HG03558 (cell line): ENCODE measurements at regions not wholly inside any gene's neighbourhood (a gene's known extent, or its start where the extent isn't known, plus 50 kb on each side); places are given as distances from the start of the nearest gene placed in this dataset.

Source experiments
- ATAC-seq: cut with Tn5 transposase; IDR thresholded peaks from one replicate; pipeline ENCODE4 v1.9.1; 2021; ENCODE audit warnings: moderate number of reproducible peaks; ENCODE audit not compliant: unreplicated experiment; ENCODE audit errors: extremely low read depth

DNA sequence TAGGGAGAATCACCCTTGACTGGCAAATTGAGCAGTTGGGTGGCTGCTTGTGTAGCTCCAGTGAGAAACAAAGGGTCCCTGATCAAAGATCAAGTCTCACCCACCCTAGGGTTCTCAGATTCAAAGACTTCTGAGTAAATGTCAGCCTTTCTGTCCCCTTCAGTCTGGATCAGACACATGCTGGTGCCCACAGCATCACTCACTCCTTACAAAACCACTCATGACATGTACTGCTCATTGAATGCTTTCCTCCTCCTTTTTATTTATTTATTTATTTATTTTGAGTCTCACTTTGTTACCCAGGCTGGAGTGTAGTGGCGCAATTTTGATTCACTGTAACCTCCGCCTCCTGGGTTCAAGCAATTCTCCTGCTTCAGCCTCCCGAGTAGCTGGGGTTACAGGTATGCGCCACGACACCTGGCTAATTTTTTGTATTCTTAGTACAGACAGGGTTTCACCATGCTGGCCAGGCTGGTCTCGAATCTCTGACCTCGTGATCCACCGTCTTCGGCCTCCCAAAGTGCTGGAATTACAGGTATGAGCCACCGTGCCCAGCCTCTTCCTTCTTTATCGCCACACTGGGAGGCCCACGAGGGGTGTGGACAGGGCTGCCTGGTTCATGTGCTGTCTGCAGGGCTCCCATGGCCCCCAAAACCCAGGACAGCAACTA is 462.0 kb upstream of the MAF start:
- no peak for ATAC-seq

DNA sequence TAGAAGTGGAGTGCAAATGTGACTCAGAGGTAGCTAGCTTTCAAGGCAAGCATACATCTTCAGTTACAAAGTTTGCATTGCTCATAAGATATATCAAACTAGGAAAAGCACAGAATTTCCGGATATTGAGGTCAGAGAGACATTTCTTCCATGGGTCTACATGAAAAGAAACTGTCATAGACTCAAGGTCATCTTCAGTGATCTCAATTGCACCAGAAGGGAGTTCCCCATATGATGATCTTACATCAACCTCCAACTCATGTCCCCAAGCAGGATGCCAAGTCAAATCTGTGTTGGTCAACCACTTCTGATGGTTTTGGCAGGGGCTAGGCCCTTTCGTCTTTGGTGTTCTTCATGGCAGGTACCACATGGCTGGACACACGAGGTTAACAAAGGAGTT is 459.9 kb upstream of the MAF start:
- no peak for ATAC-seq

DNA sequence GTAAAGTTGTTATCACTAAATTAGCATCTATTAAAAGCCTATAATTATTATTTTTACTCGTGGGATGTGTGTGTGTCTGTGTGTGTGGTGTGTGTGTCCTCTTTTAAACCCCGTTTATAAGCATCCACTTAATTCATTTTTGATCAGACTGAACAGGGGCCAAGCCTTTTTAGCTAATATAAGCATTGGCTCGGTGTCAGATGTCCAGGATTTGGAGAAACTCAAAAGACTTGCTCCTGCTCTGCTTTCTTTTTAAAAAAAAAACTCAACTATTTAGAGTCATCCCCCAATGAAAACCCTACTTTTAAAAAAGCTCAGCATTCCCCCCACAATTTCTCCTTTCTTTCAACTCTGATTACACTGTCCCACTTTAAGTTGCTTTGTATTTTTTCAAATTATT is 459.3 kb upstream of the MAF start:
- no peak for ATAC-seq

- no peak for ATAC-seq
Observed at GRCh38 chr16:80058214-80058613, 457.7 kb upstream of the MAF start.

DNA sequence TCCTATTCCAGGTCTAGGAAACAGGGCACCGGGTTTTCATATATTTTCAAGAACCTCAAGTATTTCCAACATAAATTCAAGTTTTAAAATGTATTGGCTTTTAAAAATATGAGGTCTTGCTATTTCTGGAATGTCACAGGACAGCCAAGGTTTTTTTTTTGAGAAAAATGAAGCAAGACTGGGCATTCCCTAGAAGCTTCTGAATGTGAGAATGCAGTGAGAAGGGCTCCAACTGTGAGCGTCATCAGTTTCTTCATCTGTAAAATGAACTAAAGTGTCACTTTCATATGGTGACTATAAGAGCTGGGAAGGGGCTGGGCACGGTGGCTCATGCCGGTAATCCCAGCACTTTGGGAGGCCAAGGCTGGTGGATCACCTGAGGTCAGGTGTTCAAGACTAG is 455.8 kb upstream of the MAF start:
- ATAC-seq, result no peak

GRCh38 chr16:80055831-80056230 is 455.3 kb upstream of the MAF start:
- ATAC-seq, result no peak

- no peak for ATAC-seq
Observed at GRCh38 chr16:80054647-80055046, 454.1 kb upstream of the MAF start.

- ATAC-seq, result no peak
Observed at GRCh38 chr16:80051040-80051439, 450.5 kb upstream of the MAF start.

DNA sequence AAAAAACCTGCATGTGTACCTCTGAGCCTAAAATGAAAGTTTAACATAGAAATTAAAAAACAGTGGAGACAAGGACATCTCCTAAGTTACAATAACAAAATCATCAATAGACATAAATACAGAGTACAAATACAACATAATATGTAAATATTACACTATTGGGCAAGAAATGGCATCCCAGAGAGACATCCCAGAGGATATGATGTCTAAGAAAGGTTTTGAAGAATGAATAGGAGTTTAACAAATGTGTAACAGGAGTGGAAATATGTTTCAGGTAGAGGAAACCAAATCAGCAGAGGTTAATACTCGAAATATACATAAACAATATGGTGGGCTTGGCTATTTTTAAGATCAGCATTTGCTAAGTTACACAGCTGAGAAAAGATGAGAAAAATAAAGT is 447.7 kb upstream of the MAF start:
- ATAC-seq, result no peak

- no peak for ATAC-seq
Observed at GRCh38 chr16:80047842-80048241, 447.3 kb upstream of the MAF start.

DNA sequence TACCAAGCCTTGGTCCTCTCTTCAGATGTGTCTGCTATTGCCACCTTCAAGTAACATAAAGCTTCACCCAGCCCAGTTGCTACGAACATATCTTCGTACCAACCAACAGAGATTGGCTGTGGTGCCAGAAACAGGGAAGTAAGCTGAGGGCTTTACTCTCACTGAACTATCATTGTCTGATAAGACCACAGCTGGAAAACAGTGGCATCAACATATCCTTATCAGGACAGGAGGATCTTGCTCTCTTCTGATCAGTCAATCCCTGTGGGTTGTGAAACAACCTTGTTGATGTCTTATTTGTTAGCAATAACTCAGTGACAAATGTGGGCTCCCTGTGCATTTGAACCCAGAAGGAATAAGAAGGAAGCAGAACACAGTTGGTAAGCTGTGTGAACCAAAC is 446.3 kb upstream of the MAF start:
- no peak for ATAC-seq

DNA sequence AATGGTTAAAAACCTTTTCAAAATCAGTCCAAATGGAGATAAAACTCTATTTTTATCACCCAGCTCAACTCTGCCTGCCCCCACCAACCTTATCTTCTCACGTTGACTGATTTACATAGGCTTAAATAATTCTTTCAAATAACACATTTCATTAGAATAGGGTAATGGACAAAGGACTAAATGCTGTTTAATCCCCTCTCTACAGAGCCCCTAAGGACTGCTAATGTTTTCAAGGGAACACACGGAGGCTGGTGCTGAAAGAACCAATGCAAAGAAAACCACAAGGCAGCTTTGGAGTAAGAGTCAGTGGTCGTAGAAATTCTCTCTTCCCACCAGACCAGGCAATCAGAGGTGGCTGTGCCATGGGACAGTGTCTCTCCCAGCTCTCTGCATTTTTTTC is 445.7 kb upstream of the MAF start:
- ATAC-seq, result no peak

DNA sequence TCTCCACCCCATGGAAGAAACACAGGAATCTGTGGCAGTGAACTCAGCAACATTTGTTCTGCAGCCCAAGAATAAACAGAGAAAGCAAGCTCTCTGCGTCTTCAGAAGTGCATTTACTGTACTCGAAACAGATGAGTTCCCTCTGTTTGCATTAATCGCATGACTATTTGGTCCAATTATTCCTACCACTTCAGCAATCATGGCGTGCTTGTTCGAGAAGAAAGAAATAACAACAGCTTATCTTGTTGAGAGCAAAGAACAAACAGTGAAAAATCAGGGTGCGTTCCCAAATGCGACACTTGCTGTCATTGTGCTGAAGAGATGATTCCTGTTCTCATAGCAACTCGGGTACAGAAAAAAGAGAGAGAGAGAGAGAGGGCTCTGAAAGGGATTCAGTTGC is 445.3 kb upstream of the MAF start:
- ATAC-seq, result no peak

DNA sequence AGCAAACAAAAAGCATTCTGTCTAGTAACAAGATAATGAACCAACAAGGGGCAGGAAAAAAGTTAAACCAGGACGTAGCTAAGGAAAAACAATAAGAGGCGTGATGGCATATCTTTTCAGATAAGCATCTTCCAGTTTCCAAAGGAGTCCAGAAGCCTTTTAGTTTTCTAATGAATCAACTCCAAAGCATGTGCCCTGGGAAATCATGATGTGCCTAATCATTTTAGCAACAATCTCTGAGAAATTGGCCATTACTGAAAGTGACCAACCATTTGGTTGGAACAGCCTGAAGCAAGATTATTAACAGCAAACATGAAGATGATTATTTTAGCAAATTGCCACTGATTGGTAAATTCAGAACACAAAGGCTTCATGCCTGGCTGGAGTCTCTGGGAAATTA is 440.9 kb upstream of the MAF start:
- no peak for ATAC-seq

DNA sequence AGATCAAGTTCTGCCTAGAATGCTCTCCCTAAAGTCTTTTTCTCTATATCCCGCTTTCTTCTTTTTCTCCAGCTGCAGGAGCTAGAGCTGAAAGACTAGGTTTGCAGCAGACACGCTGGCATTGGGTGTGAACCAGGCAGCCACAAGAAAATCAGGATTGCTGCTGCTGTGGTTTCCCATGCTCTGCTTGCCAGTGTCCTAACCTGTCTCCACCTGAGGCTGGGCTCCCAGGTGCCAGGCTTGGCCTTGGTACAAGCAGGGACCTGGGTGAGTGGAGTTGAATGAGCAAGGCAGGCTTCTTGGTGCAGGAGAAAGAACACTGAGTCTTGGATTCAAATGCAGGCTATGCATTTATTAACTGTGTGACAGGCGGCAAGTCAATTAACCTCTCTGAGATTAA is 440.3 kb upstream of the MAF start:
- ATAC-seq, result no peak

- no peak for ATAC-seq
Observed at GRCh38 chr16:80040413-80040812, 439.9 kb upstream of the MAF start.

GRCh38 chr16:80039777-80040176 is 439.2 kb upstream of the MAF start:
- ATAC-seq, result no peak

GRCh38 chr16:80038566-80038965 is 438.0 kb upstream of the MAF start:
- ATAC-seq, result no peak

DNA sequence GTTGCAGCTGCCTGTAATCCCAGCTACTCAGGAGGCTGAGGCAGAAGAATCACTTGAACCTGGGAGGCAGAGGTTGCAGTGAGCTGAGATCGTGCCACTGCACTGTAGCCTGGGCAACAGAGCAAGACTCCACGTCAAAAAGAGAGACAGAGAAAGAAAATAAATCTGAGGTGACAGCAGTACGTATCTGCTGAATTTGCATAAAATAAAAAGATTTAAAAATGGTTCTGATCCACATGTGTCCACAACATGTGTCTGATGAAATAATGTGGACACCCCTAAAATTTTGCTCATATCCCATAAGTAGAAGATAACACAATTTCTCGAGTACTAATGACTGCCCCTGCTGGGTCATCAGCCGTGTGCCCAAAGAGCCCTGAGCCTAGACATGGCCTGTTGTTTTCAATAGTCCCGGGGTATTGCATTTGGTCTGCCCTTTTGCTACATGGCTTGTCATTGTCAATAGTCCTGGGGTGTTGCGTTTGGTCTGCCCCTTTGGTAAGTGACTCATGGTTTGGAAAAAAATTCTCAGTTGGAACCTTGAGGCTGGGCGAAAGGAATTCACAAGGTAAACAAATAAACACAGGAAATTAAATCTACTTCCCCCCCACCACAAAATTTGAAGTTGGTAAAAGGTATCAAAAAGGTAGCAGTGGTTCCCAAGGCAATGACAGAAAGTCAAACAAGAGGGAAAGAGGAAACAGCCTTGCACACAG is 434.6 kb upstream of the MAF start:
- ATAC-seq, result no peak

DNA sequence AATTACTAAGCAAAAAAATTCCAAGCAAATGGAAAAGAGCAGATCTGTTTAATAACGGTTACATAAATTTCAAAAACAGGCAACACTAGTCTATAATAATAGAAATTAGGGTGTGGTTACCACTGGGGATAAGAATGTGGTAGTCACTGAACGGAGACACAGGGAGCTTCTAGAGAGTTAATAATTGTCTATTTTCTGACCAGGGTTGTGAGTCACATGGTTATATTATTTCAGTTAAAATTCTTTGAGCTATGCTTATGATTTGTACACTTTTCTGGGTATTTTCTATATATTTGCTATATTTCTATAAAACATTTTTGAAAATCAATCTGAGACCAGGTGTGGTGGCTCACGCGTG is 433.9 kb upstream of the MAF start:
- ATAC-seq, result no peak

- ATAC-seq, result no peak
Observed at GRCh38 chr16:80033783-80034468, 433.4 kb upstream of the MAF start.
